CD4-positive, alpha-beta memory T cell (primary cell): ENCODE measurements at regions not wholly inside any gene's neighbourhood (a gene's known extent, or its start where the extent isn't known, plus 50 kb on each side); places are given as distances from the start of the nearest gene placed in this dataset.

Experiments used
- CTCF ChIA-PET: fragments of 350-600 bp; sonication (Branson Sonifier 250); formaldehyde crosslinking; loops from one replicate; lab custom pipeline; 2021; ENCODE audit warnings: inconsistent platforms; ENCODE audit not compliant: partially characterized antibody; lab: Charles Lee
- POLR2A ChIA-PET: fragments of 350-600 bp; sonication (Branson Sonifier 250); formaldehyde crosslinking; loops from one replicate; lab custom pipeline; 2021; ENCODE audit not compliant: partially characterized antibody; lab: Charles Lee
- DNase-seq, 5 donors: peaks; one replicate each; pipeline versions ENCODE4 v3.0.0 to v3.0.0-alpha.2; 2020 to 2022; ENCODE audit warnings: mixed read lengths in 1 of 5
- H3K27ac ChIP-seq: one replicate; pipeline ENCODE4 v1.7.0; 2013; ENCODE audit warnings: low read depth, low read length
- H3K27me3 ChIP-seq: 2 replicates; pipeline ENCODE4 v1.7.0; 2013; ENCODE audit warnings: mild to moderate bottlenecking, low read length, moderate library complexity; ENCODE audit not compliant: insufficient read depth
- H3K36me3 ChIP-seq: 2 replicates; pipeline ENCODE4 v1.7.0; 2013; ENCODE audit warnings: mild to moderate bottlenecking, low read length, moderate library complexity; ENCODE audit not compliant: insufficient read depth
- H3K4me1 ChIP-seq: 2 replicates; pipeline ENCODE4 v1.7.0; 2013; ENCODE audit warnings: mild to moderate bottlenecking, low read length, moderate library complexity; ENCODE audit not compliant: insufficient read depth
- H3K4me3 ChIP-seq, 2 donors: one replicate each; pipeline ENCODE4 v1.7.0; 2013; ENCODE audit warnings: low read length in 2 of 2, mild to moderate bottlenecking in 1 of 2
- H3K9me3 ChIP-seq, 2 donors: one replicate each; pipeline ENCODE4 v1.7.0; 2013; ENCODE audit warnings: low read length in 2 of 2, control low read depth in 1 of 2; ENCODE audit not compliant: control insufficient read depth in 1 of 2
- H3K27ac Mint-ChIP-seq, 7 donors: one replicate each; pipeline ENCODE4 v1.8.0; 2020 to 2021; ENCODE audit warnings: mixed read lengths in 7 of 7, mild to moderate bottlenecking in 6 of 7, inconsistent platforms in 3 of 7, moderate library complexity in 3 of 7
- H3K27me3 Mint-ChIP-seq, 2 donors: one replicate each; pipeline ENCODE4 v1.8.0; 2020 to 2021; ENCODE audit warnings: mixed read lengths in 2 of 2
- H3K36me3 Mint-ChIP-seq, 2 donors: one replicate each; pipeline ENCODE4 v1.8.0; 2020 to 2021; ENCODE audit warnings: mixed read lengths in 2 of 2, inconsistent platforms in 1 of 2, mild to moderate bottlenecking in 1 of 2
- H3K4me1 Mint-ChIP-seq, 4 donors: one replicate each; pipeline ENCODE4 v1.8.0; 2020 to 2021; ENCODE audit warnings: mixed read lengths in 4 of 4, mild to moderate bottlenecking in 1 of 4
- H3K4me3 Mint-ChIP-seq, 8 donors: one replicate each; pipeline ENCODE4 v1.8.0; 2020 to 2021; ENCODE audit warnings: mixed read lengths in 8 of 8, mild to moderate bottlenecking in 7 of 8, moderate library complexity in 6 of 8, inconsistent platforms in 3 of 8
- H3K9me3 Mint-ChIP-seq, 8 donors: one replicate each; pipeline ENCODE4 v1.8.0; 2020 to 2021; ENCODE audit warnings: mixed read lengths in 8 of 8, mild to moderate bottlenecking in 5 of 8, inconsistent platforms in 3 of 8, moderate library complexity in 1 of 8
- intact Hi-C: fragments of 100-400 bp; cut with micrococcal nuclease; formaldehyde crosslinking; loops from one replicate; pipeline ENCODE4 v1.15.1; 2023

DNA sequence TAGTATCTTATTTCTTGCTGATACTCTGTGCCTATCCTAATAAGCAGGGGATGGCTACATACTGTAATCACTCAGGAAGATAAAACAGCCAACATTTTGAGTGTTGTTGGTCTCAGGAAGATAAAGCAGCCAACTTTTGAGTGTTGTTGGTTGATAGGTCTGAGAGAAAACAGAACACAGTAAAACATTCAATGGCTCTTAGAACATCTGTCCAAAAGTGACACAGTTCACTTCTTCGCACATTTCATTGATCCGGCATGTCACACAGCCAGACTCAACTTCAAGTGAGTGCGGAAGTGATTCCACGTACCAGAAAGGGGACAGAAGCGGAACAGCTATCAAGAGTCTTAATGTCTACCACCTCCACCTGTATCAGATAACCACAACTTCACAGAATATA lies 87.3 kb upstream of the DMD start:
- Mint-ChIP-seq H3K4me3 (no peak overlapping the region), H3K9me3 (peaks cover 0 to 4% (median 0%) of the 10 kb centered on the region in 8 donors), H3K36me3 (no peaks in the 10 kb centered on the region), H3K27ac (no peak overlapping the region), H3K4me1 (no peaks in the 10 kb centered on the region), H3K27me3 (no peaks in the 10 kb centered on the region)
- H3K4me1 ChIP-seq, result no peaks in the 10 kb centered on the region
- ChIA-PET POLR2A (no interaction called here), CTCF (no interaction called here)
- no peak overlapping the region for H3K27ac ChIP-seq
- H3K27me3 ChIP-seq, result no peaks in the 10 kb centered on the region
- H3K36me3 ChIP-seq, result no peaks in the 10 kb centered on the region
- intact Hi-C loops, result no loop called here
- DNase-seq, result no peak
- no peak overlapping the region for H3K4me3 ChIP-seq
- no peaks in the 10 kb centered on the region for H3K9me3 ChIP-seq

DNA sequence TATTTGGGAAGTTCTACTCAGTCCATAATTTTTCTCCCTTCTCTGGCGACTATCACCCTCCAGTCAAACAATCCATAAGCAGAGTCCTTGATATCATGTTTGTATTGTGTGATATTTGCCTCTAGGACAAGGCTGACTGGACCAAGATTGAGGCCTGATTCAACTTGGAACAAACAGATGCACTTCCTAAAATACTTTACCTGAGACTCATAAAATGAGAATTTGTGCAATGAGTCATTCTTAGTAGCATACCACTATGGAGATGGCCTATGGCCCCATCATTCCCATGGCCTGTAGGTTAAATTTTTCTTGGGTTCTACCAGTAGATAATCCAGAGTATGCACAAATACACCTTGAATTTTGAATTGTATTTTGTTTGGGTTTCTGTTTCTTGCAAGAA lies 74.2 kb upstream of the DMD start:
- Mint-ChIP-seq H3K4me1 (no peaks in the 10 kb centered on the region), H3K27ac (no peak overlapping the region), H3K36me3 (no peaks in the 10 kb centered on the region), H3K27me3 (no peaks in the 10 kb centered on the region), H3K9me3 (peaks cover 0 to 5% (median 0%) of the 10 kb centered on the region in 8 donors), H3K4me3 (no peak overlapping the region)
- no peaks in the 10 kb centered on the region for H3K9me3 ChIP-seq
- intact Hi-C loops, result no loop called here
- CTCF ChIA-PET, result no interaction called here
- H3K4me1 ChIP-seq, result no peaks in the 10 kb centered on the region
- H3K36me3 ChIP-seq, result no peaks in the 10 kb centered on the region
- H3K27me3 ChIP-seq, result no peaks in the 10 kb centered on the region
- no peak overlapping the region for H3K27ac ChIP-seq
- POLR2A ChIA-PET, result no interaction called here
- no peak overlapping the region for H3K4me3 ChIP-seq
- no peak for DNase-seq

DNA sequence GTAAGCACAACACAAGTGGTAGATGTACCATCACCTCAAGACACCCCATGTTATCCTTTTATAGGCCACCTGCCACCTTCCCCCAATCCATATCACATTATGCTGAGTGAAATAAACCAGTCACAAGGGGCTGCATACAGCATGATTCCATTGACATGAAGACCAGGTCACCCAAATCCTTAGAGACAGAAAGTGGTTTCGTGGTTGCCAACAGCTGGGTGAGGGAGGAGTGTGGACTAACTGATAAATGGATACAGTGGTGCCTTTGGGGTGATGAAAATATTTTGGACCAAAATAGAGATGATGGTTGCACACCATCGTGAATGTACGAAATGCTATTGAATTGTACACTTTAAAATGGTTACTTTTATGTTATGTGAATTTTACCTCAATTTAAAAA lies 65.7 kb upstream of the DMD start:
- Mint-ChIP-seq H3K27ac (no peak overlapping the region), H3K36me3 (no peaks in the 10 kb centered on the region), H3K4me1 (no peaks in the 10 kb centered on the region), H3K9me3 (peaks cover 0 to 3% (median 0%) of the 10 kb centered on the region in 8 donors), H3K27me3 (no peaks in the 10 kb centered on the region), H3K4me3 (no peak overlapping the region)
- Histone ChIP-seq H3K9me3 (no peaks in the 10 kb centered on the region), H3K4me3 (no peak overlapping the region), H3K36me3 (no peaks in the 10 kb centered on the region), H3K27me3 (no peaks in the 10 kb centered on the region), H3K4me1 (no peaks in the 10 kb centered on the region), H3K27ac (no peak overlapping the region)
- DNase-seq, result no peak
- ChIA-PET CTCF (no interaction called here), POLR2A (no interaction called here)
- intact Hi-C loops, result no loop called here

DNA sequence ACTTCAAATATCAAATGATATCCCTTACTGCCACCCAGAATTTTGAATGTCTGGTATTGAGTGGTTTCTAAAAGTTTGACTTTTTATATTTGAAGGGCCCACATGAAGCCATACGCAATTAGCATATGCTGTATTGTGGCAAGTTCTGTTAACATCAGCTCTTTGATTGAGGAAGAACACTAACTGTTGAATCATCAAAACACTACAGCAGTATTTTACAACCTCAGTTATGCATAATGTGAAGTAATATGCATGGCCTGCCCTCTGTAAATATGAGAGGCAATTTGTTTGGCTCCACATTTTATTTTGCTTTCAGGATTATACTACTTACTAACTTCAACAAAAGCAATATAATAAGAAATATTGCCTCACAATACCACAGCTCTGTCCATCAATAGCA lies 62.2 kb upstream of the DMD start:
- H3K9me3 ChIP-seq, result no peaks in the 10 kb centered on the region
- no peak overlapping the region for H3K4me3 ChIP-seq
- H3K36me3 ChIP-seq, result no peaks in the 10 kb centered on the region
- no peak for DNase-seq
- Mint-ChIP-seq H3K27ac (no peak overlapping the region), H3K4me3 (no peak overlapping the region), H3K27me3 (no peaks in the 10 kb centered on the region), H3K36me3 (no peaks in the 10 kb centered on the region), H3K4me1 (no peaks in the 10 kb centered on the region), H3K9me3 (peaks cover 0 to 4% (median 0%) of the 10 kb centered on the region in 8 donors)
- CTCF ChIA-PET, result no interaction called here
- H3K27me3 ChIP-seq, result no peaks in the 10 kb centered on the region
- H3K27ac ChIP-seq, result no peak overlapping the region
- no peaks in the 10 kb centered on the region for H3K4me1 ChIP-seq
- POLR2A ChIA-PET, result no interaction called here
- intact Hi-C loops, result no loop called here

DNA sequence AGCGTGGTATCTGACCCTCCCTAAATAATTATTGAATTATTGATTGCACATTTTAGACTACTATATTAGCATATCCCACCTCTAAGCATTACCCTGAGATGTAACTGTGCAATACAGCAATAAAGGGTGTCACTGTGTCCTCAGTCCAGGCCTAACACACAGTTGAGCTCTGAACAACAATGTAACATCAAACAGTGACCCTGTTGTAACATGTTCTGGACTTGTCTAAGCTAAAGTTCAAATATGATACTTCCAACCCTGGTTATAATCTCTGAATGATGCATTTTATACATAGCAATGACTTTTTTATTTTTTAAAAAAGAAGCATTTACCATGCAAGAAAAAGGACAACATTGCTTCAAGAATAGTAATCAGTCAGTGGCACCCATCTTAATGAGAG lies 61.6 kb upstream of the DMD start:
- CTCF ChIA-PET, result no interaction called here
- Mint-ChIP-seq H3K27me3 (no peaks in the 10 kb centered on the region), H3K9me3 (peaks cover 0 to 4% (median 0%) of the 10 kb centered on the region in 8 donors), H3K27ac (no peak overlapping the region), H3K36me3 (no peaks in the 10 kb centered on the region), H3K4me1 (no peaks in the 10 kb centered on the region), H3K4me3 (no peak overlapping the region)
- Histone ChIP-seq H3K4me3 (no peak overlapping the region), H3K27me3 (no peaks in the 10 kb centered on the region), H3K4me1 (no peaks in the 10 kb centered on the region), H3K9me3 (no peaks in the 10 kb centered on the region), H3K27ac (no peak overlapping the region), H3K36me3 (no peaks in the 10 kb centered on the region)
- POLR2A ChIA-PET, result no interaction called here
- no peak for DNase-seq
- intact Hi-C loops, result no loop called here
